ENCODE measurements at regions not wholly inside any gene's neighbourhood (a gene's known extent, or its start where the extent isn't known, plus 50 kb on each side); places are given as distances from the start of the nearest gene placed in this dataset.

- Histone ChIP-seq H3K4me2 (ENCODE audit: extremely low read depth, insufficient read depth, low read length) (no peak overlapping the region), H3K27ac (ENCODE audit: insufficient read depth, low read length) (no peak overlapping the region), H3K4me1 (ENCODE audit: control insufficient read depth, extremely low read depth, insufficient read depth, low read length) (no peaks in the 10 kb centered on the region), H3K36me3 (ENCODE audit: control insufficient read depth, insufficient read depth, low read length) (no peaks in the 10 kb centered on the region), H3K9ac (ENCODE audit: insufficient read depth, low read length) (no peak overlapping the region), H4K20me1 (ENCODE audit: control insufficient read depth, extremely low read depth, insufficient read depth, low read length) (no peaks in the 10 kb centered on the region), H3K79me2 (ENCODE audit: control insufficient read depth, insufficient read depth, low read length) (no peaks in the 10 kb centered on the region), H3K4me3 (replicated peaks in 1 of 4; ENCODE audit: control extremely low read depth in 1 of 4, insufficient read depth in 1 of 4, low read depth in 3 of 4, low read length in 4 of 4) (no peak overlapping the region), H2AFZ (ENCODE audit: low read length) (no peak overlapping the region), H3K27me3 (ENCODE audit: control insufficient read depth, insufficient read depth, low read length) (peaks cover 2% of the 10 kb centered on the region), H3K9me3 (ENCODE audit: control insufficient read depth, insufficient read depth, low read depth, low read length) (no peaks in the 10 kb centered on the region)
- DNase-seq (ENCODE audit: low read depth in 2 of 2) = no peak
- TF ChIP-seq EZH2 (IDR thresholded peaks at IDR 0.05; ENCODE audit: low read length, missing control alignments) = no peak
These were observed 122.5 kb upstream of the NCKAP5 start for GRCh38 chr2:133690780-133691179.

- no peak overlapping the region for H3K9ac ChIP-seq (ENCODE audit: insufficient read depth, low read length)
- no peak for TF ChIP-seq EZH2 (IDR thresholded peaks at IDR 0.05; ENCODE audit: low read length, missing control alignments)
- no peak for TF ChIP-seq CTCF (conservative IDR thresholded peaks at IDR 0.05 in 1 of 2, IDR thresholded peaks at IDR 0.05 in 1 of 2; ENCODE audit: low read depth in 1 of 2, low read length in 2 of 2)
These were observed 123.1 kb upstream of the NCKAP5 start for GRCh38 chr2:133691336-133691735.

GRCh38 chr2:133705287-133705686, 137.0 kb upstream of the NCKAP5 start:
- Histone ChIP-seq H3K9ac (ENCODE audit: insufficient read depth, low read length) (no peak overlapping the region), H3K27ac (ENCODE audit: insufficient read depth, low read length) (no peak overlapping the region), H3K4me2 (ENCODE audit: extremely low read depth, insufficient read depth, low read length) (no peak overlapping the region), H3K36me3 (ENCODE audit: control insufficient read depth, insufficient read depth, low read length) (no peaks in the 10 kb centered on the region), H3K9me3 (ENCODE audit: control insufficient read depth, insufficient read depth, low read depth, low read length) (no peaks in the 10 kb centered on the region), H2AFZ (ENCODE audit: low read length) (no peak overlapping the region), H4K20me1 (ENCODE audit: control insufficient read depth, extremely low read depth, insufficient read depth, low read length) (no peaks in the 10 kb centered on the region), H3K4me3 (replicated peaks in 1 of 4; ENCODE audit: control extremely low read depth in 1 of 4, insufficient read depth in 1 of 4, low read depth in 3 of 4, low read length in 4 of 4) (no peak overlapping the region), H3K4me1 (ENCODE audit: control insufficient read depth, extremely low read depth, insufficient read depth, low read length) (no peaks in the 10 kb centered on the region), H3K79me2 (ENCODE audit: control insufficient read depth, insufficient read depth, low read length) (no peaks in the 10 kb centered on the region), H3K27me3 (ENCODE audit: control insufficient read depth, insufficient read depth, low read length) (no peaks in the 10 kb centered on the region)
- TF ChIP-seq CTCF (conservative IDR thresholded peaks at IDR 0.05 in 1 of 2, IDR thresholded peaks at IDR 0.05 in 1 of 2; ENCODE audit: low read depth in 1 of 2, low read length in 2 of 2) (no peak), EZH2 (IDR thresholded peaks at IDR 0.05; ENCODE audit: low read length, missing control alignments) (no peak)
- peak in 1 of 2 donors; percentile 13 for DNase-seq (ENCODE audit: low read depth in 2 of 2)

More at GRCh38 chr2:133691336-133691735, 123.1 kb upstream of the NCKAP5 start:
- no peaks in the 10 kb centered on the region for H3K4me1 ChIP-seq (ENCODE audit: control insufficient read depth, extremely low read depth, insufficient read depth, low read length)
- no peak overlapping the region for H2AFZ ChIP-seq (ENCODE audit: low read length)
- no peak for DNase-seq (ENCODE audit: low read depth in 2 of 2)
- peaks cover 2% of the 10 kb centered on the region for H3K27me3 ChIP-seq (ENCODE audit: control insufficient read depth, insufficient read depth, low read length)
- no peaks in the 10 kb centered on the region for H4K20me1 ChIP-seq (ENCODE audit: control insufficient read depth, extremely low read depth, insufficient read depth, low read length)
- no peak overlapping the region for H3K27ac ChIP-seq (ENCODE audit: insufficient read depth, low read length)
- no peak overlapping the region for H3K4me3 ChIP-seq (replicated peaks in 1 of 4; ENCODE audit: control extremely low read depth in 1 of 4, insufficient read depth in 1 of 4, low read depth in 3 of 4, low read length in 4 of 4)
- no peaks in the 10 kb centered on the region for H3K79me2 ChIP-seq (ENCODE audit: control insufficient read depth, insufficient read depth, low read length)
- no peaks in the 10 kb centered on the region for H3K36me3 ChIP-seq (ENCODE audit: control insufficient read depth, insufficient read depth, low read length)
- H3K4me2 ChIP-seq (ENCODE audit: extremely low read depth, insufficient read depth, low read length) = no peak overlapping the region
- H3K9me3 ChIP-seq (ENCODE audit: control insufficient read depth, insufficient read depth, low read depth, low read length) = no peaks in the 10 kb centered on the region
